Neural cell (in vitro differentiated cells): ENCODE measurements at regions not wholly inside any gene's neighbourhood (a gene's known extent, or its start where the extent isn't known, plus 50 kb on each side); places are given as distances from the start of the nearest gene placed in this dataset.

ENCODE experiments used
- CTCF ChIP-seq: fragments of 450-650 bp; IDR thresholded peaks from 2 replicates; pipeline ENCODE4 v1.5.1; 2014; ENCODE audit warnings: antibody characterized with exemption, mild to moderate bottlenecking, moderate library complexity; ENCODE audit not compliant: poor library complexity, severe bottlenecking
- EP300 ChIP-seq: fragments of 450-650 bp; conservative IDR thresholded peaks from 2 replicates; pipeline ENCODE4 v1.6.1; 2014; ENCODE audit warnings: antibody characterized with exemption, mild to moderate bottlenecking, moderate library complexity; ENCODE audit not compliant: poor library complexity, severe bottlenecking
- EZH2 ChIP-seq: fragments of 200-600, 300-800 bp; shearing (Covaris generic), sonication (generic); IDR thresholded peaks from 2 replicates; pipeline ENCODE4 v1.6.1; 2014; ENCODE audit warnings: antibody characterized with exemption, low read length, borderline replicate concordance, mild to moderate bottlenecking; ENCODE audit not compliant: insufficient read depth, poor library complexity, severe bottlenecking
- MXI1 ChIP-seq: fragments of 450-650 bp; conservative IDR thresholded peaks from 2 replicates; pipeline ENCODE4 v1.6.1; 2014; ENCODE audit warnings: antibody characterized with exemption, mild to moderate bottlenecking; ENCODE audit not compliant: poor library complexity, severe bottlenecking
- POLR2AphosphoS5 ChIP-seq: IDR thresholded peaks from 2 replicates; pipeline ENCODE4 v1.6.1; 2012
- RAD21 ChIP-seq: fragments of 450-650 bp; conservative IDR thresholded peaks from 2 replicates; pipeline ENCODE4 v1.6.1; 2014; ENCODE audit warnings: antibody characterized with exemption, mild to moderate bottlenecking, moderate library complexity
- REST ChIP-seq: IDR thresholded peaks from 2 replicates; pipeline ENCODE4 v1.6.1; 2012; ENCODE audit warnings: borderline replicate concordance
- SMC3 ChIP-seq: fragments of 450-650 bp; conservative IDR thresholded peaks from 2 replicates; pipeline ENCODE4 v1.6.1; 2014; ENCODE audit warnings: antibody characterized with exemption, mild to moderate bottlenecking, moderate library complexity; ENCODE audit not compliant: poor library complexity
- TAF1 ChIP-seq: IDR thresholded peaks from 2 replicates; pipeline ENCODE4 v1.6.1; 2012; ENCODE audit warnings: low read depth

GRCh38 chr2:188797371-188797770, 176.8 kb upstream of the COL3A1 start:
- no peak for TF ChIP-seq POLR2AphosphoS5
- TF ChIP-seq CTCF = no peak
- TF ChIP-seq EZH2 = no peak
- TF ChIP-seq EP300 = no peak
- TF ChIP-seq RAD21 = no peak
- TF ChIP-seq SMC3 = no peak
- no peak for TF ChIP-seq REST
- no peak for TF ChIP-seq TAF1
- TF ChIP-seq MXI1 = no peak
